ENCODE measurements at regions not wholly inside any gene's neighbourhood (a gene's known extent, or its start where the extent isn't known, plus 50 kb on each side); places are given as distances from the start of the nearest gene placed in this dataset.

DNA sequence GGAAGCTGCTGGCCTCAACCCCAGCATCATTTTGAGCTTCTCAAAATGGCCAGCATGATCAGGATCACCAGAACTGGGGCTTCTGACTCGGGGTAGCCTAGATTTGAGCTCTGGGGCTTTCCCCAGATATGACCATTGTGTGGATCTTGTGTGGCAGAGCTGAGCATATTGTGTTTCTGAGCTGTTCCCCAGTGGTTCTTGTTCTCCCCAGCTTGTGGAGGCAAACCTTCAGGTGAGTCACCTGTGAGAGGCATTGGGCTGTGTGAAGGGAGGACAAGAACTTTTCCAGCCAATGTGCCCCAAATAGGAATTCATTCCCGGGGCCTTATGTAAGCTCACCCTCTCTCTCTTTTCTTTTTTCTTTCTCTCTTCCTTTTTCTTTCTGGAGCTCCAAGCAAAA lies 80.7 kb upstream of the PITX1 start:
- WGBS, 2 experiments (ENCODE audit: low coverage in 1 of 2, low lambda C conversion rate in 2 of 2, missing lambda C conversion rate in 2 of 2): 44 to 46% methylated on average over 2 of the region's 2 CpGs
- Histone ChIP-seq H3F3A (ENCODE audit: insufficient read depth) (no peaks in the 10 kb centered on the region), H3K4me3 (no peak overlapping the region), H3K36me3 (ENCODE audit: low read depth) (no peaks in the 10 kb centered on the region), H3K79me2 (ENCODE audit: insufficient read depth) (no peaks in the 10 kb centered on the region), H3K4me1 (ENCODE audit: insufficient read depth) (no peaks in the 10 kb centered on the region), H3K9me3 (ENCODE audit: low read depth) (no peaks in the 10 kb centered on the region), H2AFZ (no peak overlapping the region), H4K20me1 (ENCODE audit: insufficient read depth) (no peaks in the 10 kb centered on the region), H3K27me3 (replicated peaks; ENCODE audit: insufficient read depth) (peaks cover 45% of the 10 kb centered on the region), H3K27ac (no peak overlapping the region), H3K9ac (no peak overlapping the region), H3K9me2 (ENCODE audit: insufficient read depth) (no peaks in the 10 kb centered on the region), H3K4me2 (ENCODE audit: unreplicated experiment) (no peak overlapping the region)
- no peak for DNase-seq
- no peak for TF ChIP-seq EZH2phosphoT487 (IDR thresholded peaks at IDR 0.05; ENCODE audit: insufficient read depth, low read depth)
- no peak for TF ChIP-seq EZH2 (IDR thresholded peaks at IDR 0.05; ENCODE audit: insufficient read depth, poor library complexity, severe bottlenecking)
- in situ Hi-C loops (cut with MboI): no loop called here

DNA sequence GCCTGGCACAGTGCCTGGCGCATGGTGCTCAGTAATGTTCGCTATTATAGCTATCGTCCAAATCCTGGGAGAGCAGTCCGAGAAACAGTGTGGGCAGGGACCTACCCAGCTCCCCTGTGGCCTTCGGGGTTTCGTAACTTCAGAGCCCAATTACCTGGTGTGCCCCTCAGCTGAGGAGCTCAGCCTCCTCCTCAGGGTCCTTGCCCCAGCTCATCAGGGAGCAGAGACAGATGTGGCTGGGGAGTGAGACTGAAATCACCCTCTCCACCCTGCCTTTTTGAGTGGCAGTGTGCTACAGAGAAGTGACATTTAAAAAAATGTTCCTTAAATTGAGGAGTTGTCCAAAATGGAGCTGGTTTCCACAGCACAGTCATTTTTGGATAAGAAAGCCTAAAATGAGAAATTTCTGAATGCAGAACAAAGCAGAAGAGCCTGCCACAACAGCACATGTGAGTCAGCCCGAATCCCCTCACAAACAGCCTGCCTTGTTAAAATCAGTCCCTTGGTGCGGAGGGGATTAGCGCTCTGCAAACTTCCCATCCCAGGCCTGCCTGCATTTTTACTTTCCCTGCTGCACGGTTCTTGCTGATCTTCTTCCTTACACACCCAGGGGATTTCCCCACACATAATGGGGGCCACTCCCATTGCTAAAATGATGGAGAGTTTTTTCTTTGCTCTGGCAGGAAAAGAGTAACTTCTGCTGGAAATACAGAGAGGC lies 78.1 kb upstream of the PITX1 start:
- no peak overlapping the region for H3K9ac ChIP-seq
- in situ Hi-C loops (cut with MboI): no loop called here
- H3F3A ChIP-seq (ENCODE audit: insufficient read depth): no peaks in the 10 kb centered on the region
- no peak for TF ChIP-seq EZH2 (IDR thresholded peaks at IDR 0.05; ENCODE audit: insufficient read depth, poor library complexity, severe bottlenecking)
- TF ChIP-seq EZH2phosphoT487 (IDR thresholded peaks at IDR 0.05; ENCODE audit: insufficient read depth, low read depth): no peak
- H3K27me3 ChIP-seq (replicated peaks; ENCODE audit: insufficient read depth): peaks cover 38% of the 10 kb centered on the region
- WGBS, 2 experiments (ENCODE audit: low coverage in 1 of 2, low lambda C conversion rate in 2 of 2, missing lambda C conversion rate in 2 of 2): 40 to 48% methylated on average over 10 of the region's 10 CpGs
- H3K9me3 ChIP-seq (ENCODE audit: low read depth): no peaks in the 10 kb centered on the region
- H3K36me3 ChIP-seq (ENCODE audit: low read depth): no peaks in the 10 kb centered on the region
- H3K4me3 ChIP-seq: no peak overlapping the region
- DNase-seq: no peak
- no peaks in the 10 kb centered on the region for H3K4me1 ChIP-seq (ENCODE audit: insufficient read depth)
- no peak overlapping the region for H3K27ac ChIP-seq
- H3K9me2 ChIP-seq (ENCODE audit: insufficient read depth): no peaks in the 10 kb centered on the region
- H3K4me2 ChIP-seq (ENCODE audit: unreplicated experiment): no peak overlapping the region
- H3K79me2 ChIP-seq (ENCODE audit: insufficient read depth): no peaks in the 10 kb centered on the region
- H2AFZ ChIP-seq: no peak overlapping the region
- no peaks in the 10 kb centered on the region for H4K20me1 ChIP-seq (ENCODE audit: insufficient read depth)

DNA sequence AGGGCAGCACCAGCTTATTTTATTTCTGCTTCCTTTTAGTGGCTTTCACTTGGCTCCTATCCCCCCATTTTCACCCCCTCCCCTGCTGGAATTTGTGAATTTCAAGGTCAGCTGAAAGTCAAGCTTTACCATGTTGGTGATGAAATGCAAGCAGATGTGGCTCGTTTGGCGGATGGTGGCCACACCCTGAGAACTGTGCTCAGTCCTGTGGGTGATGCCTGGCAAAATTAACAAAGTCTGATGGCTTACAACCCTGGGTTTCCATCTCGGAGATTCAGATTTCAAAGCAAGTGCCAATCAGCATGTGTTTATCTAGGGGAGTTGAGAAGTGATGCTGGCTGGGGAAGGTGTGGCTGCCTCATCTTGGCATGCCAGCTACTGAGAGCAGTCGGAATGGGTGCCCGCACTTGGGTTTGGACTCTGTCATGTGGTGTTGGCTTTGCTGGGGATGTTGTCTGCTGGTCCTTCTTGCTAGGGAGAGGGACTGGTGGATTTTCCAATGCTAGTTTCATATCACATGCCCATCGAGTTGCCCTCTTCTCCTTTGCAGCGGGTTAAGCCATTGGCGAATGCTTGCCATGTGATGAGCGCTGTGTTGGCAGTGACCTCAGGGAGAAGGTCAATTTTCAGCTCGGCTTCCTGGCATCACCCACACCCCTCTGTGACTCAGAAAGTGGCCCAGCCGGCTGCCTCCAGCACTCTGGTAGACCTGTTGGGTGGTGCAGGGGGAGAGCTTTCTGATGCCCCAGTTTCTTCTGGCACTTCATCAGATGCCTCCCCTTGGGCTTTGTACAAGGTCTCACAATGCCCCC lies 77.0 kb upstream of the PITX1 start:
- Histone ChIP-seq H2AFZ (no peak overlapping the region), H3K36me3 (ENCODE audit: low read depth) (no peaks in the 10 kb centered on the region), H4K20me1 (ENCODE audit: insufficient read depth) (no peaks in the 10 kb centered on the region), H3K4me2 (ENCODE audit: unreplicated experiment) (no peak overlapping the region), H3K79me2 (ENCODE audit: insufficient read depth) (no peaks in the 10 kb centered on the region), H3K27me3 (replicated peaks; ENCODE audit: insufficient read depth) (peaks cover 44% of the 10 kb centered on the region), H3K4me1 (ENCODE audit: insufficient read depth) (no peaks in the 10 kb centered on the region), H3K4me3 (no peak overlapping the region), H3K9me3 (ENCODE audit: low read depth) (no peaks in the 10 kb centered on the region), H3F3A (ENCODE audit: insufficient read depth) (no peaks in the 10 kb centered on the region), H3K27ac (no peak overlapping the region), H3K9ac (no peak overlapping the region), H3K9me2 (ENCODE audit: insufficient read depth) (no peaks in the 10 kb centered on the region)
- no peak for TF ChIP-seq EZH2phosphoT487 (IDR thresholded peaks at IDR 0.05; ENCODE audit: insufficient read depth, low read depth)
- TF ChIP-seq EZH2 (IDR thresholded peaks at IDR 0.05; ENCODE audit: insufficient read depth, poor library complexity, severe bottlenecking): no peak
- in situ Hi-C loops (cut with MboI): no loop called here
- 44 to 48% methylated on average over 11 of the region's 11 CpGs for WGBS, 2 experiments (ENCODE audit: low coverage in 1 of 2, low lambda C conversion rate in 2 of 2, missing lambda C conversion rate in 2 of 2)
- DNase-seq: no peak

DNA sequence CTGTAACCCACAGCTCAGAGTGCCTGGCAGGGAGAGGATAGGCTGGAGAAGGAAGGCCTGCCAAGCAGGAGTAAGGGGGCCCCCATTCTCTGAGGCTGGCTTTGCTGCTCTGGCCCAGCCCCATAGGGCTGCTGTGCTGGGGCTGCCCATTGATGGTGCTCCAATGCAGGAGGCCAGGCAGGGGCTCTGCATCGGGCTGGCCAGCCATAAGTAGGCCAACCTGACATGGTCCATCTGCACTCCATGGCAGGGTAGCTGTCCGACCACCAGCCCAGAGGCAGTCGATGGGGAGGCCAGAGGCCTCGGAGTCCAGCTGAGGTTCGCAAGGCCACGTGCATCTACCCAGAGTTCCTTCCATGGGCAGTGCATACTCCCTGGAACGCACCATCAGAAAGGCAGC lies 75.0 kb upstream of the PITX1 start:
- no peak overlapping the region for H3K4me3 ChIP-seq
- H3K27ac ChIP-seq: no peak overlapping the region
- no peaks in the 10 kb centered on the region for H4K20me1 ChIP-seq (ENCODE audit: insufficient read depth)
- no peak overlapping the region for H2AFZ ChIP-seq
- H3K4me1 ChIP-seq (ENCODE audit: insufficient read depth): no peaks in the 10 kb centered on the region
- WGBS, 2 experiments (ENCODE audit: low coverage in 1 of 2, low lambda C conversion rate in 2 of 2, missing lambda C conversion rate in 2 of 2): 72 to 80% methylated on average over 7 of the region's 7 CpGs
- H3K9me2 ChIP-seq (ENCODE audit: insufficient read depth): no peaks in the 10 kb centered on the region
- H3K4me2 ChIP-seq (ENCODE audit: unreplicated experiment): no peak overlapping the region
- no peaks in the 10 kb centered on the region for H3K9me3 ChIP-seq (ENCODE audit: low read depth)
- in situ Hi-C loops (cut with MboI): no loop called here
- TF ChIP-seq EZH2phosphoT487 (IDR thresholded peaks at IDR 0.05; ENCODE audit: insufficient read depth, low read depth): no peak
- TF ChIP-seq EZH2 (IDR thresholded peaks at IDR 0.05; ENCODE audit: insufficient read depth, poor library complexity, severe bottlenecking): no peak
- no peaks in the 10 kb centered on the region for H3F3A ChIP-seq (ENCODE audit: insufficient read depth)
- no peak overlapping the region for H3K9ac ChIP-seq
- DNase-seq: no peak
- H3K36me3 ChIP-seq (ENCODE audit: low read depth): no peaks in the 10 kb centered on the region
- no peaks in the 10 kb centered on the region for H3K79me2 ChIP-seq (ENCODE audit: insufficient read depth)
- peaks cover 50% of the 10 kb centered on the region for H3K27me3 ChIP-seq (replicated peaks; ENCODE audit: insufficient read depth)
